Smooth muscle cell (in vitro differentiated cells): ENCODE measurements at regions not wholly inside any gene's neighbourhood (a gene's known extent, or its start where the extent isn't known, plus 50 kb on each side); places are given as distances from the start of the nearest gene placed in this dataset.

Experiments
- DNase-seq: peaks from one replicate; lab custom pipeline; 2025; ENCODE audit not compliant: unreplicated experiment; lab: John Stamatoyannopoulos, UW
- H2AFZ ChIP-seq: fragments of 200-600 bp; sonication (generic); 2 replicates; pipeline ENCODE4 v1.6.0; 2016; ENCODE audit warnings: antibody characterized with exemption, low read depth, mild to moderate bottlenecking
- H3F3A ChIP-seq: fragments of 200-600 bp; sonication (generic); 2 replicates; pipeline ENCODE4 v1.6.0; 2017; ENCODE audit warnings: antibody characterized with exemption, low read depth
- H3K27ac ChIP-seq: fragments of 200-600 bp; sonication (generic); 2 replicates; pipeline ENCODE4 v1.5.1; 2016; ENCODE audit warnings: low read depth, mild to moderate bottlenecking
- H3K27me3 ChIP-seq: fragments of 200-600 bp; sonication (generic); 2 replicates; pipeline ENCODE4 v1.6.1; 2016; ENCODE audit warnings: low read depth, mild to moderate bottlenecking
- H3K36me3 ChIP-seq: fragments of 200-600 bp; sonication (generic); 2 replicates; pipeline ENCODE4 v1.5.1; 2016; ENCODE audit warnings: low read depth
- H3K4me1 ChIP-seq: fragments of 200-600 bp; sonication (generic); 2 replicates; pipeline ENCODE4 v1.5.1; 2016; ENCODE audit warnings: low read depth
- H3K4me2 ChIP-seq: fragments of 200-600 bp; sonication (generic); 2 replicates; pipeline ENCODE4 v1.6.0; 2016; ENCODE audit warnings: mild to moderate bottlenecking
- H3K4me3 ChIP-seq: fragments of 200-600 bp; sonication (generic); 2 replicates; pipeline ENCODE4 v1.5.1; 2016; ENCODE audit warnings: mild to moderate bottlenecking
- H3K79me2 ChIP-seq: fragments of 200-600 bp; sonication (generic); 2 replicates; pipeline ENCODE4 v1.6.0; 2016; ENCODE audit warnings: low read depth, mild to moderate bottlenecking
- H3K9ac ChIP-seq: fragments of 200-600 bp; sonication (generic); 2 replicates; pipeline ENCODE4 v1.6.0; 2016; ENCODE audit warnings: low read depth
- H3K9me3 ChIP-seq: fragments of 200-600 bp; sonication (generic); replicated peaks from 2 replicates; pipeline ENCODE4 v1.5.1; 2016; ENCODE audit warnings: low read depth
- H4K20me1 ChIP-seq: fragments of 200-600 bp; sonication (generic); 2 replicates; pipeline ENCODE4 v1.6.0; 2016; ENCODE audit warnings: low read depth
- CTCF ChIP-seq: fragments of 200-600 bp; sonication (generic); IDR thresholded peaks from 2 replicates; pipeline ENCODE4 v1.5.1; 2017; ENCODE audit warnings: borderline replicate concordance, mild to moderate bottlenecking, antibody characterized with exemption; ENCODE audit not compliant: insufficient read depth, poor library complexity, severe bottlenecking
- WGBS: methylation state at CpG from one replicate; pipeline ENCODE4 v1.1.7; 2016; ENCODE audit warnings: low lambda C conversion rate; 5-methylcytosine and 5-hydroxymethylcytosine counted together

- no peaks in the 10 kb centered on the region for H3K4me1 ChIP-seq
- H3K4me2 ChIP-seq: no peak overlapping the region
- peaks cover 41% of the 10 kb centered on the region for H3K27me3 ChIP-seq
- TF ChIP-seq CTCF: no peak
- no peak overlapping the region for H3K27ac ChIP-seq
- no peak for DNase-seq
- H3K79me2 ChIP-seq: no peaks in the 10 kb centered on the region
- H3F3A ChIP-seq: no peaks in the 10 kb centered on the region
- H3K9ac ChIP-seq: no peak overlapping the region
- H3K4me3 ChIP-seq: no peak overlapping the region
- H4K20me1 ChIP-seq: no peaks in the 10 kb centered on the region
- 85% methylated on average over 19 of the region's 19 CpGs for WGBS
- no peaks in the 10 kb centered on the region for H3K9me3 ChIP-seq
- H3K36me3 ChIP-seq: no peaks in the 10 kb centered on the region
- no peak overlapping the region for H2AFZ ChIP-seq
Observed at GRCh38 chr20:58139849-58140786, 88.3 kb downstream of the ANKRD60 start.

- no peaks in the 10 kb centered on the region for H3K36me3 ChIP-seq
- no peak for TF ChIP-seq CTCF
- no peaks in the 10 kb centered on the region for H3K79me2 ChIP-seq
- 85% methylated on average over 6 of the region's 6 CpGs for WGBS
- H3K4me1 ChIP-seq: no peaks in the 10 kb centered on the region
- H3K9ac ChIP-seq: no peak overlapping the region
- no peak overlapping the region for H3K4me3 ChIP-seq
- H3K27ac ChIP-seq: no peak overlapping the region
- no peaks in the 10 kb centered on the region for H3F3A ChIP-seq
- no peak for DNase-seq
- no peaks in the 10 kb centered on the region for H3K9me3 ChIP-seq
- no peak overlapping the region for H2AFZ ChIP-seq
- no peaks in the 10 kb centered on the region for H4K20me1 ChIP-seq
- H3K4me2 ChIP-seq: no peak overlapping the region
- H3K27me3 ChIP-seq: peaks cover 45% of the 10 kb centered on the region
Observed at GRCh38 chr20:58138395-58138794, 90.1 kb downstream of the ANKRD60 start.

GRCh38 chr20:58137651-58138265 lies 90.7 kb downstream of the ANKRD60 start:
- H3K9ac ChIP-seq: no peak overlapping the region
- H3K36me3 ChIP-seq: no peaks in the 10 kb centered on the region
- H3K4me1 ChIP-seq: no peaks in the 10 kb centered on the region
- no peak overlapping the region for H2AFZ ChIP-seq
- no peak overlapping the region for H3K27ac ChIP-seq
- no peak for DNase-seq
- no peak overlapping the region for H3K4me3 ChIP-seq
- no peak overlapping the region for H3K4me2 ChIP-seq
- H3K9me3 ChIP-seq: no peaks in the 10 kb centered on the region
- 91% methylated on average over 9 of the region's 9 CpGs for WGBS
- TF ChIP-seq CTCF: no peak
- H3K27me3 ChIP-seq: peaks cover 45% of the 10 kb centered on the region
- no peaks in the 10 kb centered on the region for H3K79me2 ChIP-seq
- H3F3A ChIP-seq: no peaks in the 10 kb centered on the region
- no peaks in the 10 kb centered on the region for H4K20me1 ChIP-seq
